Erythroblast (primary cell): ENCODE measurements at regions not wholly inside any gene's neighbourhood (a gene's known extent, or its start where the extent isn't known, plus 50 kb on each side); places are given as distances from the start of the nearest gene placed in this dataset.

Source experiments
- GATA1 ChIP-seq: IDR thresholded peaks from 2 replicates; pipeline ENCODE4 v1.6.1; 2011; ENCODE audit warnings: low read depth, mild to moderate bottlenecking, control low read depth, low read length, moderate library complexity
- POLR2A ChIP-seq: IDR thresholded peaks from 2 replicates; pipeline ENCODE4 v1.6.1; 2011; ENCODE audit warnings: mild to moderate bottlenecking, low read length

GRCh38 chr4:3361406-3361805 lies 68.6 kb downstream of the RGS12 start:
- TF ChIP-seq POLR2A (no peak), GATA1 (no peak)
